GM18519 (cell line): ENCODE measurements at regions not wholly inside any gene's neighbourhood (a gene's known extent, or its start where the extent isn't known, plus 50 kb on each side); places are given as distances from the start of the nearest gene placed in this dataset.
A peak's percentile ranks its signal among the peaks of the same experiment; 100 is the strongest.
"Not testable (repeated sequence)": the region's sequence is repeated elsewhere in the genome, so short reads cannot be mapped to it uniquely, and the experiment has no call there.

Experiments used
- ATAC-seq: cut with Tn5 transposase; IDR thresholded peaks from one replicate; pipeline ENCODE4 v1.9.1; 2021; ENCODE audit warnings: mild to moderate bottlenecking, moderate library complexity; ENCODE audit not compliant: unreplicated experiment, low FRiP score

GRCh38 chr3:178359728-178360127, 176.5 kb upstream of the KCNMB2 start:
- no peak for ATAC-seq

GRCh38 chr3:178363048-178363447, 173.2 kb upstream of the KCNMB2 start:
- ATAC-seq = not testable (repeated sequence)

DNA sequence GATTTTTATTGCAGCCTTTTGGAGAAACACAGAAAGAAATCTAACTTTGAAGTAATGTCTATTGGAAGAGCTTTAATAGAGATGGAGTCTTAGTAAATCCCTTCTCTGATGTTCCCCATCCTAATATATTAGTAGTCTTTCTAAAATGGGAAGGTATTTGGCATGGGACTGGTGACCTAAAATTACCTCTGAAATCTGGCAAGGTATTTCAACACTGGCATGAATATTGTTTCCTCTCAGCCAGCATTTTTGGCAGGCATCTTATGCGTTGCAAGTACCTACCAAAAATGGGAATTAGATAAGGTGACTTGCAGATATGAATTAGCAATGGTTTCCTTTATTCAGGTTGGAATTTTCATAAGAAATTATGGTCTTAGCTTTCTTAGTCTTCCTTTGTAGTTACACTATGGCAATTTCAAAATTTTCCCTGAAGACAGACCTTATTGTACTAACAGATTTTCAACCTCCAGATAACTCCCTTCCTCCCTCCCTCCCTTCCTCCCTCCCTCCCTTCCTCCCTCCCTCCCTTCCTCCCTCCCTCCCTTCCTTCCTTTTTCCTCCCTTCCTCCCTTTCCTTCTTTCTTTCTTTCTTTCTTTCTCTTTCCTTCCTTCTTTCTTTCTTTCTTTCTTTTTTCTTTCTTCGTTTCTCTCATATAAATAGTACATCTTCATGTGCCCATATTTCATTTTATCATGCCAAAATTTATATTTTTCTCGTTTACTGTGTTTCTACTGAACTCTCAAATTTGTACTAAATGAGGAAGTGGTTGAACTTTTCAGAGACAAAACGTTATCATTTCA, 168.2 kb upstream of the KCNMB2 start:
- no peak for ATAC-seq

DNA sequence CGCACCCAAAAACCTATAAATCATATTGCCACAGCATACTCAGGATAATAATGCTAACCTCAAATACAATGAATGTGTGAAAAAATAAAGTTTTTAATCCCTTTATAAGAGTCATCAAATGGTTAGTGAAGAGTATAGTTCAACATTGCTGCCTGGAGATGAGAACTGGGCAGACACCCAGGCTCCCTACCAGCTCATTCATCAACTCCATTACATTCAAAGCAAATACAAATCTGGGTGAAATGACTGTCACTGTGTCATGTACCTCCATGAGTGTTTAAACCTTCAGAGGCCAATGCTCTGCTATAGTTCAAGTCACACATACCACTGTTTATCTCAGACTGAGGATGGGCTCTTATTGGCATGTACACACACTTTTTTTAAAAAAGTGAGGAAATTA, 167.2 kb upstream of the KCNMB2 start:
- no peak for ATAC-seq

DNA sequence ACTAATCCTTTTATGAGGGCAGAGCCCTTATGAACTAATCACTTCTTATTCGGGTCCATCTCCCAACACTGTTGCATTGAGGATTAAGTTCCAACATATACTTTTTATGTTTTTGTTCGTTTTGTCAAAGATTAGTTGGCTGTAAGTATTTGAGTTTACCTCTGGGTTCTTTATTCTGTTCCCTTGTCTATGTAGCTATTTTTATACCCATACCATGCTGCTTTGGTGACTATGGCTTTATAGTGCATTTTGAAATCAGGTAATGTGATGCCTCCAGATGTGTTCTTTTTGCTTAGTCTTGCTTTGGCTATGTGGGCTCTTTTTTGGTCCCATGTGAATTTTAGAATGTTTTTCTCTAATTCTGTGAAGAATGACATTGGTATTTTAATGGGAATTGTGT, 166.4 kb upstream of the KCNMB2 start:
- no peak for ATAC-seq

GRCh38 chr3:178370387-178370786, 165.8 kb upstream of the KCNMB2 start:
- no peak for ATAC-seq

DNA sequence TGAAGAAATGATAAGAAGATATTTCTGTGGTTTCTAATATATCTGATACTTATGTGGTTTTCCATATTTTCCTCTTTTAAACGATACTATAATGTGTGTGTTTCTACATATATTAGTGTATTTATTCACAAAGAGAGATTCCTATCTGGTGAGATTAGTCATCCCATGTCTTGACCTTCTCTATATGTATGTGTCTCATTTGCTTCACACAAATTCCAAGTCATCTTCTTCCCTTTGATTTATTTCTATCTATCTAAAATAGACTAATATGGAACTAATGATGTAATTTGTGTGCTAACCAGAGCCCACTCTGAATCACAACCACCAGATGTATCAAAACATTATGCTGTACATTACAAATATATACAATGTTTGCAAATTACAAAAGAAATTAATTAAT, 154.7 kb upstream of the KCNMB2 start:
- no peak for ATAC-seq

DNA sequence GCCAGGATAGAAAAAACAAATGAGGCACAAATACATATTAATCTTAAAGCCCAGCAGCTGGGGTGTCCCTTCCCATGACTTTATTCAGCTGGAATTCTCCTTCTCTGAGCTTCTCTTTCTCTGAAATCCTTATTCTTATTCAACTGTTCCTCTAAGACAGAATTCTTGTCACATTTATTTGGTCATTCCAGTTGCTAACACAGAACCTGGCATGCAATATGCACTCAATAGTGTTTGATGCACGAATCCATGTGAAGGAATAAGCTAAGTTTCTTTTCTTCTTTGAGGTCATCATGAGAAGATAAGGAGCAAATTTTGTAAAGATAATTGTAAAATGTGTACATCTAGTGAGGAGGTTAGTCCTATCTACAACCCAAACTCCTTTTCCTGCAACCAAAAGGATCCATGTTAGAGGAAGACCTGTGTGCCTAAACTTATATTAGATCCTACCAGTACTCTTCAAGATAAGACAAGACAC, 154.2 kb upstream of the KCNMB2 start:
- no peak for ATAC-seq

GRCh38 chr3:178382449-178383061, 153.7 kb upstream of the KCNMB2 start:
- ATAC-seq = no peak

DNA sequence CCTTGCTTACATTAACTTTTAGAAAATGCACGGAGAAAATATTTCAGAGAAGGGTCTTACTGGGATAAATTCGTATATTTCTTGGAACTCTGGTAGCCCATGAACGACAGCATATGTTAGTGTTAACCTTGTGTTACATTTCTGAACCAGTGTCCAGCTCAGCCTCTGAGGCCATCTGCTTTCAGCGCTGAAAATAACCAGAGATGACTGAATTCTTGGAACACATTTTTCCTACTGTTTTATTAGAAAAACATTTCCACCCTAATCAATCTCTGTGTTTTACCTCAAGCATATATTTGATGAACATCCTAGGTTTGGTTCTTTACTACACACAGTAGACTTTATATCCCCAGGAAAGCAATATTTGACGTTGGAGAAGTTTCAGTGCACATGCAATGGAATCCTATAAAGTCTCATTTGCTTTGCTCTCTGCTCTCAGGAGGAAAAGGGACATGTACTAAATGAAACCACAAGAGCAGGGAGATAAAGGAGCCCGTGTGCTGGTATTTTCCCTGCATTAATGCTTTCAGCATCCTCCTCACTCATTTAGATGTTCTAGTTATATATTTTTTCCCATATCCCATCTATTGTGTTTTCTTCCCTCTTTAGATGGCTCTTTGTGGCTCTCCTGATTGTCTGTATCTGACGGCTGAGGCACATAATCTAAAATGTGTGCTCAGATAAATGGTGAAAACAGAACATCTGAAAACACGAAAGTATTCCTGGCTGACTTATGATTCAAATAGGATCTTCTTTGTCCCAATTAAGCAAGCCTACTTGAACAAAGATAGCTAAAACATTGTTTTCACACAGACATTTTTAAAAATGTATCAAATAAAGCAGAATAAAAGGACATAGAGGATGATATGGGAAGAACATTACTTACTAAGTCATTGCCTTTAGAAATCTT, 151.7 kb upstream of the KCNMB2 start:
- ATAC-seq = no peak

DNA sequence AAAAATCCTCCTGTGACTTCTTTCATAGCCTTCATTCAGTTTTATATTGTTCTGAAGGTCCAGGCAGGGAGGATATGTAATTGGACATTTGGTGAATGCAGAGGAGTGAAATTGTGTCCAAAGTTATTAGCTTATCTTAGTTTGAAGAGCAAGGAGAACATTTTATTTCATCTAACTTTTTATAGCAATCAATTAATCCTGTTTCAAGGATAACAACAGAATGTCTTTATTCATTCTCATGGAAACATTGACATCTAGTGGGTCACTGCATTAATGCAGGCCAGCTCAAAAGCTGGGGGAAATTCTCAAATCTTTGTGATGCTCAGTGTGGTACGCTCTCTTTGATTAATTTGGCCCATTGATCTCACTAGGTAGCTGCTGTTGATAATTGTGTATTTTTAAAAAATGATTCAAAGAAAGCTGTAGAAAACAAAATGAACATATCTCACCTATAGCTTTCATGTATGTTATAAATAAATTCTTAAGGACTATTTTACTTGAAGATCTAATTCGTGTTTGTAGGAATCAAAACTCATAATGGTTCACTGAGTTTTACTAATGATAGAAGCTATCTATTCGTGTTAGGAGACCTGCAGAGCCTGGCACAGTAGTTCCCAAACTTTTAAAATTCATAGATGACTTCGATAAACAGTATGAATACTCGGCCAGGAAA, 150.8 kb upstream of the KCNMB2 start:
- peak; percentile 38 for ATAC-seq

GRCh38 chr3:178386401-178386800, 149.8 kb upstream of the KCNMB2 start:
- ATAC-seq = no peak

- ATAC-seq = no peak
Measured at GRCh38 chr3:178386880-178387279, 149.4 kb upstream of the KCNMB2 start.

- no peak for ATAC-seq
Measured at GRCh38 chr3:178388473-178388872, 147.8 kb upstream of the KCNMB2 start.

DNA sequence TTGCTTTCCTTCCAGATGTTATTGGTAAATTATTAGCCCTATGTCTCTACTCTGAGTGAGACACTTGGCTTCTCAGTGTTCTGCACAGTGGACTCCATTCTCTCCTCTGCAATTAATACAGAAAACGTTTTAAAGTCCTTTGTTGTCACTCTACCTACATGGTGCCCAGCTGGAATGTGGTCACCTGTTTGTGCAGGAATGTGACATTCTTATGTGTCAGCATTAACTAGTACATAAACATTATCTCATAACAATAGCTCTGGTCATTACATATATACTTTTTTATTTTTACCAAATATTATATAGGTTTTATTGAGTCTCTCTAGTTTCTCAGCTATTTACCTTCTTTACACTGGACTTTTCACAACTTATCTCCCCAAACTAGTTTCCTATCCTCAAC, 147.0 kb upstream of the KCNMB2 start:
- no peak for ATAC-seq

DNA sequence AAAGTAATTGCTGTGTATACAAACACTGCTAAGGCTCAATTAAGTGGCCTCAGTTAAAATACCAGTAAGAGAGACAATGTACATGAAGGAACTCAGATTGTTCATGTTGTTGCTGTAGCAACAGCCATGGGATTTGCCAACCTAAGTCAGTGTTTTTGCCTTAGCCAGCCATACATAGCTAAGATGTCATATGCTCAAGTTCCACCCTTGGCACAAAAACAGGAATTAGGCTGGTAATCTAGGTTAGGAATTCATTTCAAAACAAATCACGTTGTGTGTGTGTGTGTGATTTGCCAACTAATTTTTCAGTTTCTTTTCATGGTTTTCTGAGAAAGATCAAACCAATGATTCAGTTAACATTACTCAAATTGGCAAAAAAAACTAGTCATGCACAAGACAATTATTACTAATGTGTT, 143.7 kb upstream of the KCNMB2 start:
- ATAC-seq = no peak

DNA sequence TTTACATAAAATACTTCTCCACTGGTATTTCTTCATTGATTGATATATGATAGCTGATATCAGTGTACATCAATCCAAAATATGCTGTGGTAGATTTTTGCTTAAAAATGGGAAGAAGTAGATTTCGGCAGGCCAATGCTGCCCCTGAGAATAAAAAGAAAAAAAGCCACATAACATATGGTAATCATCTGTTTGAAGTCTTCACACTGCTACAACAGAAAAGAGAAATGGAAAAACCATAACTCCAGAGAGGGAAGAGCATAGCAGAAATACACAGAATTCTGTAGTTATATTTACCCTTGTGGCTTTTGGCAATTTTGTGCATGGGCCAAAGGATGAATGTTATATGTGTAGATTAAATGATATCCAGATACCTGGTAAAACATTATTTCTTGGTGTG, 143.1 kb upstream of the KCNMB2 start:
- ATAC-seq = no peak

DNA sequence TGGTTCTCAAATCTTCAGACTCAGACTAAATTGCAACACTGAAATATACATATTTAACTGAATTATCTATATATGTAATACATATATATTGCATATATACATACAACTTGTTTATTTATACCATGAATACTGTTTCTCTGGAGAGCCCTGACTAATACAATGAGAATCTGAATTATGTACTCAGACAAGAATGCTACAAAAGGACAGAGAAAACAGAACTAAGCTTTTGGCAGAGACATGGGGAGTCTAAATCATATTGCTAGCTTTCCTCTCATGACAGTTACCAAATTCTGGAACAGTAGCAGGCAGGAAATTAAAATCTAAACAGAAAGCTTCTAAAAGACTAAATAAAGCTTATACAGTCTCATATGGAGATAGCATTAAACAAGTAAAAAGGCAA, 142.4 kb upstream of the KCNMB2 start:
- no peak for ATAC-seq

DNA sequence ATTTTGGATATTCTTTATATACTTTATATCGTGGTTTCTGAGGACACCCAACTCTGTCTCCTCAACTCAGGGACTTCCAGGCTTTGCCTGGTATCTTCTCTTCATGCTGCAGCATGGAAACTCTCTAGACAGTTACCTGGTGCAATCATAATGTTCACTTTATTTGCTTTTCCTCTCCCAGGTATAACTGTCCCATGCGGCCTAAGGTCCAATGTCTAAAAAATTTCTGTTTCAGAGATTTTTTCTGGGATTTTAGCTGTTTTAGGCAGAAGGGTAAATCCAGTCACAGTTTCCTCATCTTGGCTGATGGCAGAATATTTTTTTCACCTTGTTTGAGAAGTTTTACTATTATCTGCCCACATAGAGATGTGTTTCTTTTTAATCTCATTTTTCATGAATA, 139.9 kb upstream of the KCNMB2 start:
- no peak for ATAC-seq

DNA sequence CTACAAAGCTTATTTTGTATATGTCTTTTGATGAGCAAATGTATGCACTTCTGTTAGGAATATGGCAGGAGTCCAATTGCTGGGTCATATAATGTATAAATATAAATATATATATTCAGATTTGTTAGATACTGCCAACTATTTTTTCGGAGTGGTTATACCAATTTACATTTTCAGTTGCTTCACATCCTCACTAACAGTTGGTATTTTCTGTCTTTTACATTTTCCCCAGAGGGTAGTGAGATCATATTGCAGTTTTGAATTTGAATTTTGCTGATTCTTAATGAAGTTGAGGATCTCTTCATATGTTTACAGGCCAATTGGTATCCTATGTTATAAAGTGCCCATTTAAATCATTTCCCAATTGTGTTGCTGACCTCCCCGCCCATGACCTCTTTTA, 139.0 kb upstream of the KCNMB2 start:
- ATAC-seq = no peak

DNA sequence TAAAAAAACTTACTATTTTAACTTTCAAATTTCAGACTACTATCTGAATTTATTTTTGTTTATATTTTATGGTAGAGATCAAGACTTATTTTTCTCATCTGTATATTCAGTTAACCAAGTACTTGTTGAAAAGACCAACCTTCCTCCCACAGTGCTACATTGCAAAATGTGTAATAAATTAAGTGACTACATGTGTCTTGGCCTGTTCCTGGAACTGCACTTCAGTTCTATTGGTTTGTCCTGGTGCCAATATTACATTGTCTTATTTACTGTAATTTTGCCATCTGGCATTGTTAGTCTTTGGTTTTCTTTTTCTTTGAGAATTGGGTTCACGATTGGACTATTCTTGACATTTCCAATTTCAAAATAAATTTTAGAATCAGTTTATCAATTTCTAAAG, 138.4 kb upstream of the KCNMB2 start:
- ATAC-seq = no peak
